Endodermal cell (in vitro differentiated cells): ENCODE measurements at regions not wholly inside any gene's neighbourhood (a gene's known extent, or its start where the extent isn't known, plus 50 kb on each side); places are given as distances from the start of the nearest gene placed in this dataset.

Source experiments
- DNase-seq: peaks from one replicate; pipeline ENCODE4 v3.0.0-alpha.2; 2017
- H3K27ac ChIP-seq: 2 replicates; pipeline ENCODE4 v1.5.1; 2013; ENCODE audit warnings: mild to moderate bottlenecking, low read depth, low read length, moderate library complexity
- H3K27me3 ChIP-seq: 2 replicates; pipeline ENCODE4 v1.6.1; 2013; ENCODE audit warnings: mild to moderate bottlenecking, low read length, moderate library complexity; ENCODE audit not compliant: insufficient read depth, control insufficient read depth, poor library complexity, severe bottlenecking
- H3K36me3 ChIP-seq: 2 replicates; pipeline ENCODE4 v1.7.0; 2013; ENCODE audit warnings: mild to moderate bottlenecking, low read length, moderate library complexity; ENCODE audit not compliant: control insufficient read depth, insufficient read depth
- H3K4me1 ChIP-seq: one replicate; pipeline ENCODE4 v1.7.0; 2013; ENCODE audit warnings: low read length; ENCODE audit not compliant: control insufficient read depth, insufficient read depth
- H3K4me3 ChIP-seq: 2 replicates; pipeline ENCODE4 v1.5.1; 2013; ENCODE audit warnings: mild to moderate bottlenecking, low read length, moderate library complexity
- H3K9ac ChIP-seq: 2 replicates; pipeline ENCODE4 v1.6.1; 2013; ENCODE audit warnings: mild to moderate bottlenecking, low read length, moderate library complexity; ENCODE audit not compliant: poor library complexity, severe bottlenecking; ENCODE audit errors: extremely low read depth
- H3K9me3 ChIP-seq: 2 replicates; pipeline ENCODE4 v1.6.1; 2013; ENCODE audit warnings: mild to moderate bottlenecking, low read length, moderate library complexity; ENCODE audit not compliant: control insufficient read depth
- H3K27ac Mint-ChIP-seq: 2 replicates; pipeline ENCODE4 v1.8.0; 2020; ENCODE audit warnings: mixed read lengths
- H3K27me3 Mint-ChIP-seq: 2 replicates; pipeline ENCODE4 v1.8.0; 2021; ENCODE audit warnings: mild to moderate bottlenecking, mixed read lengths; ENCODE audit not compliant: insufficient read depth
- H3K36me3 Mint-ChIP-seq: 2 replicates; pipeline ENCODE4 v1.8.0; 2020; ENCODE audit warnings: low read depth, mixed read lengths
- H3K4me1 Mint-ChIP-seq: 2 replicates; pipeline ENCODE4 v1.8.0; 2020; ENCODE audit warnings: mixed read lengths
- H3K4me3 Mint-ChIP-seq: 2 replicates; pipeline ENCODE4 v1.8.0; 2020; ENCODE audit warnings: mild to moderate bottlenecking, moderate library complexity, mixed read lengths
- H3K9me3 Mint-ChIP-seq: 2 replicates; pipeline ENCODE4 v1.8.0; 2020; ENCODE audit warnings: mild to moderate bottlenecking, mixed read lengths
- CTCF ChIP-seq: fragments of 200-600 bp; sonication (generic); conservative IDR thresholded peaks from 2 replicates; pipeline ENCODE4 v1.5.0; 2021; ENCODE audit warnings: antibody characterized with exemption, mild to moderate bottlenecking
- WGBS, 2 experiments: methylation state at CpG; one replicate each; pipeline versions ENCODE4 v1.1.5 to v1.1.7; 2013; ENCODE audit warnings: missing lambda C conversion rate in 2 of 2, mixed read lengths in 1 of 2; ENCODE audit not compliant: insufficient coverage in 1 of 2, insufficient read length in 1 of 2; 5-methylcytosine and 5-hydroxymethylcytosine counted together

- no peak overlapping the region for H3K27ac ChIP-seq
- H3K27ac Mint-ChIP-seq: no peak overlapping the region
- H3K4me3 Mint-ChIP-seq: no peak overlapping the region
- H3K36me3 Mint-ChIP-seq: no peaks in the 10 kb centered on the region
- no peak overlapping the region for H3K9ac ChIP-seq
- no peaks in the 10 kb centered on the region for H3K9me3 Mint-ChIP-seq
- DNase-seq: no peak
- no peak overlapping the region for H3K4me3 ChIP-seq
- H3K36me3 ChIP-seq: no peaks in the 10 kb centered on the region
- no peaks in the 10 kb centered on the region for H3K4me1 Mint-ChIP-seq
- H3K27me3 Mint-ChIP-seq: no peaks in the 10 kb centered on the region
- TF ChIP-seq CTCF: no peak
- H3K9me3 ChIP-seq: peaks cover 8% of the 10 kb centered on the region
- H3K27me3 ChIP-seq: no peaks in the 10 kb centered on the region
- 95 to 100% methylated on average over 1 to 3 of the region's 3 CpGs for WGBS, 2 experiments
- H3K4me1 ChIP-seq: no peaks in the 10 kb centered on the region
Measured at GRCh38 chr13:44786756-44787155, 202.5 kb downstream of the NUFIP1 start.

- no peaks in the 10 kb centered on the region for H3K27me3 ChIP-seq
- no peaks in the 10 kb centered on the region for H3K36me3 Mint-ChIP-seq
- no peak overlapping the region for H3K27ac ChIP-seq
- no peaks in the 10 kb centered on the region for H3K4me1 Mint-ChIP-seq
- H3K9ac ChIP-seq: no peak overlapping the region
- H3K4me3 ChIP-seq: no peak overlapping the region
- DNase-seq: no peak
- no peak overlapping the region for H3K27ac Mint-ChIP-seq
- H3K36me3 ChIP-seq: no peaks in the 10 kb centered on the region
- no peak for TF ChIP-seq CTCF
- H3K4me3 Mint-ChIP-seq: no peak overlapping the region
- peaks cover 8% of the 10 kb centered on the region for H3K9me3 ChIP-seq
- H3K4me1 ChIP-seq: no peaks in the 10 kb centered on the region
- 94 to 96% methylated on average over 2 of the region's 3 CpGs for WGBS, 2 experiments
- no peaks in the 10 kb centered on the region for H3K27me3 Mint-ChIP-seq
- no peaks in the 10 kb centered on the region for H3K9me3 Mint-ChIP-seq
Measured at GRCh38 chr13:44785401-44785800, 203.9 kb downstream of the NUFIP1 start.

- Mint-ChIP-seq H3K4me3 (no peak overlapping the region), H3K4me1 (no peaks in the 10 kb centered on the region), H3K27me3 (no peaks in the 10 kb centered on the region), H3K36me3 (no peaks in the 10 kb centered on the region), H3K27ac (no peak overlapping the region), H3K9me3 (no peaks in the 10 kb centered on the region)
- Histone ChIP-seq H3K9me3 (peaks cover 5% of the 10 kb centered on the region), H3K4me3 (no peak overlapping the region), H3K9ac (no peak overlapping the region), H3K36me3 (no peaks in the 10 kb centered on the region), H3K27me3 (no peaks in the 10 kb centered on the region), H3K4me1 (no peaks in the 10 kb centered on the region), H3K27ac (no peak overlapping the region)
- no peak for TF ChIP-seq CTCF
- WGBS, 2 experiments: 98 to 100% methylated on average over 1 to 2 of the region's 2 CpGs
- no peak for DNase-seq
Measured at GRCh38 chr13:44784708-44785080, 204.6 kb downstream of the NUFIP1 start.
